ENCODE measurements at regions not wholly inside any gene's neighbourhood (a gene's known extent, or its start where the extent isn't known, plus 50 kb on each side); places are given as distances from the start of the nearest gene placed in this dataset.

DNA sequence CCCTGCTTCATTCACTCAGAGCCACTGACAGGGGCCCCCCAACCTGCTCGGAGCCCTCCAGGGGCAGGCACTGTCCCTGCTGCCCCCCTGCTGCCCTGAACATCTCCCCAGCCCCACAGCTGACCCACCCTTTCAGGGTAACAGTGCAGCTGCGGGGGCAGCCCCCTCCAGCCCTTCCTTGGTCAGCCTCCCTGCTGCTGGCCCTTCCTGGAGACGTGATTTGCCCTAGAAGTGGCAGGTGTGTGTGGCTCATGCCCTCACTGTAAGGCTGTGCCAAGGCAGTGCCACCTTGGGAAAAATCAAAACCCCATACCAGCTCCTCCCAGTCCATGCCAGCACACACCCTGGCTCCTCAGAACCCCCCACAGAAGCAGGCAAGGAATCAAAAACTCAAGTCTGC lies 184.2 kb upstream of the HDAC4 start:
- no peaks in the 10 kb centered on the region for H3K9me3 ChIP-seq (ENCODE audit: severe bottlenecking)
- H3K4me1 ChIP-seq (ENCODE audit: insufficient read depth, poor library complexity, severe bottlenecking) = no peaks in the 10 kb centered on the region
- TF ChIP-seq, protein P1, sequence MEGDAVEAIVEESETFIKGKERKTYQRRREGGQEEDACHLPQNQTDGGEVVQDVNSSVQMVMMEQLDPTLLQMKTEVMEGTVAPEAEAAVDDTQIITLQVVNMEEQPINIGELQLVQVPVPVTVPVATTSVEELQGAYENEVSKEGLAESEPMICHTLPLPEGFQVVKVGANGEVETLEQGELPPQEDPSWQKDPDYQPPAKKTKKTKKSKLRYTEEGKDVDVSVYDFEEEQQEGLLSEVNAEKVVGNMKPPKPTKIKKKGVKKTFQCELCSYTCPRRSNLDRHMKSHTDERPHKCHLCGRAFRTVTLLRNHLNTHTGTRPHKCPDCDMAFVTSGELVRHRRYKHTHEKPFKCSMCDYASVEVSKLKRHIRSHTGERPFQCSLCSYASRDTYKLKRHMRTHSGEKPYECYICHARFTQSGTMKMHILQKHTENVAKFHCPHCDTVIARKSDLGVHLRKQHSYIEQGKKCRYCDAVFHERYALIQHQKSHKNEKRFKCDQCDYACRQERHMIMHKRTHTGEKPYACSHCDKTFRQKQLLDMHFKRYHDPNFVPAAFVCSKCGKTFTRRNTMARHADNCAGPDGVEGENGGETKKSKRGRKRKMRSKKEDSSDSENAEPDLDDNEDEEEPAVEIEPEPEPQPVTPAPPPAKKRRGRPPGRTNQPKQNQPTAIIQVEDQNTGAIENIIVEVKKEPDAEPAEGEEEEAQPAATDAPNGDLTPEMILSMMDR (IDR thresholded peaks at IDR 0.05; ENCODE audit: poor library complexity, severe bottlenecking) = no peak
- no peaks in the 10 kb centered on the region for H3K36me3 ChIP-seq (ENCODE audit: low read depth)
- peaks cover 13% of the 10 kb centered on the region for H3K27me3 ChIP-seq (ENCODE audit: insufficient read depth, poor library complexity, severe bottlenecking)
- ATAC-seq (ENCODE audit: low read depth) (no peak), DNase-seq (ENCODE audit: low spot score) (no peak)
- no peak overlapping the region for H3K4me3 ChIP-seq (ENCODE audit: severe bottlenecking)
- H3K27ac ChIP-seq (ENCODE audit: poor library complexity, severe bottlenecking) = no peak overlapping the region

DNA sequence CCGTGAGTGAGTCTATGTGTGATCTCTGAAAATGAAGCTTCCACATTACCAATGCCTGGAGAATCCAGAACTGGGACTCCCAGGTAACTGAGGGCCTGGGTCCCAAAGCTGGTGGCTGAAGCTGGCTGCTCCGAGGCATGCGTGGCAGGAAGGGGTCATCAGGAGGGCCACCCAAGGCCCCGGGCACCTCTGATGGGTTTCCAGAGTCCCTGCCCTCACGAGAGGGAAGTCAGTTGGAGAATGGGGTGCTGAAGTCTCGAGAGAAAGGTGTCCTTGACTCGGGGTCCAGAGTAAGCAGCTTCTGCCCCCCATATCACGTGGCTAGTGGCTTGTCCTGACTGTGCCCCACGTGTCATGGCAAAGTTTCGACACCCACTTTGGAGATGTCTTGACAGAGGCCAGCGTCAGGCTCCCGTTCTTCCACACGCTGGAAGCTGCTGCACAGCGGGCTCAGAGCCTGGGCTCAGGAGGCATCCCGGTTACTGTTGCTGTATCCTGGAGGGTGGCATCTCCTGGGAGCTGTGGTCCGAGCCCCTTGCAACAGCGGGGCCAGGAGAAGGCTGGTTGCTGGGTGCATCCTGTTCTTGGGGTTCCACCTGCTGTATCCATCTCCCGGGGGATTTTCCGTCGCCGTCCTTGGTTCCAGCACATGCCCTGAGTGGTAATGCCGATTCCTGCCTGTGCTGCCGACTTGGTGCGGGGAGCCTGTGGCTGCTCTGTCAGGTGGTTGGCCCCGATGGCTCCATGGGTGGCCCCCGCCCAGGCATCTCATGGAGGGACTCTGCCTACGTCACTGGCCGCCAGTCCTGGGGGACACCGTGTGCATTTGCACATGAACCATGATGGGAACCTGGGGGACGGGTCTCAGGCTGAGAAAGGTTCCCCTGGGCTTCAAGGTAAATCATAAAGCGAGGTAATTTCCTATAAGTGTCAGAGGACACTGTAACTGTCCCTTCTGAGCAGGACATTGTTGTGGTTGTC lies 183.3 kb upstream of the HDAC4 start:
- H3K4me1 ChIP-seq (ENCODE audit: insufficient read depth, poor library complexity, severe bottlenecking) = no peaks in the 10 kb centered on the region
- H3K27ac ChIP-seq (ENCODE audit: poor library complexity, severe bottlenecking) = no peak overlapping the region
- H3K27me3 ChIP-seq (ENCODE audit: insufficient read depth, poor library complexity, severe bottlenecking) = peaks cover 13% of the 10 kb centered on the region
- H3K36me3 ChIP-seq (ENCODE audit: low read depth) = no peaks in the 10 kb centered on the region
- DNase-seq (ENCODE audit: low spot score) (no peak), ATAC-seq (ENCODE audit: low read depth) (no peak)
- TF ChIP-seq, protein P1 (IDR thresholded peaks at IDR 0.05; ENCODE audit: poor library complexity, severe bottlenecking) = no peak
- no peak overlapping the region for H3K4me3 ChIP-seq (ENCODE audit: severe bottlenecking)
- no peaks in the 10 kb centered on the region for H3K9me3 ChIP-seq (ENCODE audit: severe bottlenecking)

DNA sequence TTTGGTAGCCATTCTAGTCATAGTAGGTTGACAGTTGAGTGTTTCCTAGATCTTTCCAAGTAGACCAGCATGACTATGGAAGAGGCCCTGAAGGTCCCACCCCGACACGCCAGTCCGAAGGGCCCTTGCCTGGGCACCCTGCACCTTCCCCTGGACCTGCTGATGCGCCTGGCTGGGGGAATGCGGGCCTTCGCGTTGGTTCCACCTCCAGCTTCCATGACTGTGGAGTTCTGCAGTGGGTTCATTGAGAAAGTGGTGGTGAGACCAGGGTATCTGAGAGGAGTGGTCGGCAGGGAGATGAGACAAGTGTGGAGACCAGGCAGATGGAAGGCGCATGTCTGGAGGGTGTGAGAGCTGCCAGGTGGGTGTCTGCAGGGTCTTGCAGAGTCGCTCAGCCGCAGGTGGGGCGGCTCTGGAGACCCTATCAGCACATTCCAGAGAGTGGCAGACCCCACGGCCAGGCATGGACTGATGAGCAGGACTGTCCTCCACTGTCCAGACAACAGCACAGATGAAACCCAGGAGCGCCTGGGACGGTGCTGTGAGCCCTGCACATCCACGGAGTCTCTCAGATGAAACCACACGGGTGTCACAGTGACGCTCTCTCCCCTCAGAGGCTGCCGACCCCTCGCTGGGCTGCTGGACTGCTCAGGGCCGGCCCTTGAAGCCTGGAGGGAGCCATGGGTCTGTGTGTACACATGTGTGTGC lies 182.5 kb upstream of the HDAC4 start:
- Histone ChIP-seq H3K9me3 (ENCODE audit: severe bottlenecking) (no peaks in the 10 kb centered on the region), H3K4me3 (ENCODE audit: severe bottlenecking) (no peak overlapping the region), H3K36me3 (ENCODE audit: low read depth) (no peaks in the 10 kb centered on the region), H3K4me1 (ENCODE audit: insufficient read depth, poor library complexity, severe bottlenecking) (no peaks in the 10 kb centered on the region), H3K27me3 (ENCODE audit: insufficient read depth, poor library complexity, severe bottlenecking) (peaks cover 13% of the 10 kb centered on the region), H3K27ac (ENCODE audit: poor library complexity, severe bottlenecking) (no peak overlapping the region)
- ATAC-seq (ENCODE audit: low read depth) (no peak), DNase-seq (ENCODE audit: low spot score) (no peak)
- TF ChIP-seq, protein P1 (IDR thresholded peaks at IDR 0.05; ENCODE audit: poor library complexity, severe bottlenecking) = no peak

DNA sequence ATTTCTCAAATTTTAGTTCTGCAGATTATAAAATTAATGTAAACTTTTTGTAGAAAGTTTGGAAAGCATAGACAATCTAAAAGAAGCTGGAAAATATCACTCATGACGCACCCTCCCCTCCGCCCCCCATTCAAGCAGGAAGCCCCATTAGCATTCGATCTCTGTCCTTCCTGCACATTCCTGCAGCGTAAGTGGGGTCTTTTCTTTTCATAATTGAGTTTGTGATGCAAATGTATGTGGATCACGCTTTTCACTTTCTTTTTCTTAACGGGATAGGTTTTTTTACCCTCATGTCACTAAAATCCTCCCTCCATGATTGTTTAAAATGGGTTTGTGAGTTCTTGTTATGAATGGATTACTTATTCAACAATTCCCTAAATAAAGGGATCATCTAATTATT lies 181.7 kb upstream of the HDAC4 start:
- Histone ChIP-seq H3K4me3 (ENCODE audit: severe bottlenecking) (no peak overlapping the region), H3K27ac (ENCODE audit: poor library complexity, severe bottlenecking) (no peak overlapping the region), H3K4me1 (ENCODE audit: insufficient read depth, poor library complexity, severe bottlenecking) (no peaks in the 10 kb centered on the region), H3K27me3 (ENCODE audit: insufficient read depth, poor library complexity, severe bottlenecking) (peaks cover 13% of the 10 kb centered on the region), H3K36me3 (ENCODE audit: low read depth) (no peaks in the 10 kb centered on the region), H3K9me3 (ENCODE audit: severe bottlenecking) (no peaks in the 10 kb centered on the region)
- DNase-seq (ENCODE audit: low spot score) (no peak), ATAC-seq (ENCODE audit: low read depth) (no peak)
- TF ChIP-seq, protein P1 (IDR thresholded peaks at IDR 0.05; ENCODE audit: poor library complexity, severe bottlenecking) = no peak
